ENCODE measurements at regions not wholly inside any gene's neighbourhood (a gene's known extent, or its start where the extent isn't known, plus 50 kb on each side); places are given as distances from the start of the nearest gene placed in this dataset.

- TF ChIP-seq CTCF (IDR thresholded peaks at IDR 0.05; ENCODE audit: low read length) (no peak), EZH2phosphoT487 (IDR thresholded peaks at IDR 0.05; ENCODE audit: low read length) (no peak), EZH2 (optimal IDR thresholded peaks at IDR 0.05; ENCODE audit: low read depth, low read length) (no peak)
- no peaks in the 10 kb centered on the region for H3K9me3 ChIP-seq (replicated peaks; ENCODE audit: insufficient read depth, low read length)
- H2AFZ ChIP-seq (ENCODE audit: low read length): no peak overlapping the region
- no peaks in the 10 kb centered on the region for H3F3A ChIP-seq (ENCODE audit: insufficient read depth, low read length)
- H4K20me1 ChIP-seq (ENCODE audit: insufficient read depth, low read length): no peaks in the 10 kb centered on the region
- no peaks in the 10 kb centered on the region for H3K4me1 ChIP-seq (ENCODE audit: low read length)
- H3K27ac ChIP-seq (ENCODE audit: low read length): no peak overlapping the region
- H3K36me3 ChIP-seq (replicated peaks; ENCODE audit: insufficient read depth, low read length): no peaks in the 10 kb centered on the region
- no peaks in the 10 kb centered on the region for H3K79me2 ChIP-seq (ENCODE audit: low read length)
- peaks cover 100% of the 10 kb centered on the region for H3K27me3 ChIP-seq (replicated peaks; ENCODE audit: insufficient read depth, low read length)
- no peak overlapping the region for H3K4me3 ChIP-seq (ENCODE audit: low read length)
- no peak overlapping the region for H3K9ac ChIP-seq (ENCODE audit: low read length)
- no peaks in the 10 kb centered on the region for H3K9me2 ChIP-seq (replicated peaks; ENCODE audit: insufficient read depth, low read length)
- no peak overlapping the region for H3K4me2 ChIP-seq (ENCODE audit: low read depth, low read length)
- DNase-seq: no peak
Observed at GRCh38 chr4:3823496-3824341, 57.5 kb downstream of the ADRA2C start.

- TF ChIP-seq EZH2phosphoT487 (IDR thresholded peaks at IDR 0.05; ENCODE audit: low read length) (no peak), EZH2 (optimal IDR thresholded peaks at IDR 0.05; ENCODE audit: low read depth, low read length) (no peak), CTCF (IDR thresholded peaks at IDR 0.05; ENCODE audit: low read length) (no peak)
- Histone ChIP-seq H3K27ac (ENCODE audit: low read length) (no peak overlapping the region), H3K9me2 (replicated peaks; ENCODE audit: insufficient read depth, low read length) (no peaks in the 10 kb centered on the region), H3K4me3 (ENCODE audit: low read length) (no peak overlapping the region), H4K20me1 (ENCODE audit: insufficient read depth, low read length) (no peaks in the 10 kb centered on the region), H3K9ac (ENCODE audit: low read length) (no peak overlapping the region), H3K4me2 (ENCODE audit: low read depth, low read length) (no peak overlapping the region), H3K9me3 (replicated peaks; ENCODE audit: insufficient read depth, low read length) (no peaks in the 10 kb centered on the region), H2AFZ (ENCODE audit: low read length) (no peak overlapping the region), H3K27me3 (replicated peaks; ENCODE audit: insufficient read depth, low read length) (peaks cover 100% of the 10 kb centered on the region), H3F3A (ENCODE audit: insufficient read depth, low read length) (no peaks in the 10 kb centered on the region), H3K79me2 (ENCODE audit: low read length) (no peaks in the 10 kb centered on the region), H3K4me1 (ENCODE audit: low read length) (no peaks in the 10 kb centered on the region), H3K36me3 (replicated peaks; ENCODE audit: insufficient read depth, low read length) (no peaks in the 10 kb centered on the region)
- DNase-seq: no peak
Observed at GRCh38 chr4:3824521-3825270, 58.5 kb downstream of the ADRA2C start.

- H3F3A ChIP-seq (ENCODE audit: insufficient read depth, low read length): no peaks in the 10 kb centered on the region
- no peaks in the 10 kb centered on the region for H3K4me1 ChIP-seq (ENCODE audit: low read length)
- no peak for DNase-seq
- no peaks in the 10 kb centered on the region for H3K79me2 ChIP-seq (ENCODE audit: low read length)
- H3K27me3 ChIP-seq (replicated peaks; ENCODE audit: insufficient read depth, low read length): peaks cover 100% of the 10 kb centered on the region
- TF ChIP-seq EZH2 (optimal IDR thresholded peaks at IDR 0.05; ENCODE audit: low read depth, low read length): no peak
- no peak for TF ChIP-seq EZH2phosphoT487 (IDR thresholded peaks at IDR 0.05; ENCODE audit: low read length)
- TF ChIP-seq CTCF (IDR thresholded peaks at IDR 0.05; ENCODE audit: low read length): no peak
- no peaks in the 10 kb centered on the region for H4K20me1 ChIP-seq (ENCODE audit: insufficient read depth, low read length)
- H3K4me2 ChIP-seq (ENCODE audit: low read depth, low read length): no peak overlapping the region
- no peak overlapping the region for H3K9ac ChIP-seq (ENCODE audit: low read length)
- no peak overlapping the region for H2AFZ ChIP-seq (ENCODE audit: low read length)
- H3K4me3 ChIP-seq (ENCODE audit: low read length): no peak overlapping the region
- H3K27ac ChIP-seq (ENCODE audit: low read length): no peak overlapping the region
- no peaks in the 10 kb centered on the region for H3K36me3 ChIP-seq (replicated peaks; ENCODE audit: insufficient read depth, low read length)
- no peaks in the 10 kb centered on the region for H3K9me3 ChIP-seq (replicated peaks; ENCODE audit: insufficient read depth, low read length)
- no peaks in the 10 kb centered on the region for H3K9me2 ChIP-seq (replicated peaks; ENCODE audit: insufficient read depth, low read length)
Observed at GRCh38 chr4:3825530-3825929, 59.3 kb downstream of the ADRA2C start.
